ACHN (cell line): ENCODE measurements at regions not wholly inside any gene's neighbourhood (a gene's known extent, or its start where the extent isn't known, plus 50 kb on each side); places are given as distances from the start of the nearest gene placed in this dataset.

Experiments
- DNase-seq: peaks from one replicate; pipeline ENCODE4 v3.0.0-alpha.2; 2015
- in situ Hi-C: cut with HindIII; loops from 2 replicates; pipeline ENCODE4 v1.10.0; 2017; ENCODE audit warnings: low sequenced_read_pairs, low pct_ligation_motif_present, low pct_unique_long_range_greater_than_20kb

- no peak for DNase-seq
- in situ Hi-C loops = no loop called here
These were observed 176.1 kb downstream of the TMEM18 start for GRCh38 chr2:501130-501529.

GRCh38 chr2:499726-500125 lies 177.5 kb downstream of the TMEM18 start:
- in situ Hi-C loops = no loop called here
- DNase-seq = no peak

GRCh38 chr2:498493-499178 lies 178.6 kb downstream of the TMEM18 start:
- no peak for DNase-seq
- in situ Hi-C loops = no loop called here

GRCh38 chr2:497770-498492 lies 179.3 kb downstream of the TMEM18 start:
- no peak for DNase-seq
- in situ Hi-C loops = no loop called here

- no peak for DNase-seq
- in situ Hi-C loops = no loop called here
These were observed 180.5 kb downstream of the TMEM18 start for GRCh38 chr2:496729-497128.

- no peak for DNase-seq
- in situ Hi-C loops = no loop called here
These were observed 181.4 kb downstream of the TMEM18 start for GRCh38 chr2:495745-496275.

- in situ Hi-C loops = no loop called here
- DNase-seq = no peak
These were observed 182.4 kb downstream of the TMEM18 start for GRCh38 chr2:494853-495252.

GRCh38 chr2:493228-493627 lies 184.0 kb downstream of the TMEM18 start:
- in situ Hi-C loops = no loop called here
- DNase-seq = no peak

GRCh38 chr2:492178-492577 lies 185.0 kb downstream of the TMEM18 start:
- DNase-seq = no peak
- in situ Hi-C loops = no loop called here

GRCh38 chr2:489838-490237 lies 187.4 kb downstream of the TMEM18 start:
- no peak for DNase-seq
- in situ Hi-C loops = no loop called here

- DNase-seq = no peak
- in situ Hi-C loops = no loop called here
These were observed 188.1 kb downstream of the TMEM18 start for GRCh38 chr2:489084-489483.

GRCh38 chr2:487186-488079 lies 189.8 kb downstream of the TMEM18 start:
- in situ Hi-C loops = no loop called here
- DNase-seq = no peak

- no peak for DNase-seq
- in situ Hi-C loops = no loop called here
These were observed 190.8 kb downstream of the TMEM18 start for GRCh38 chr2:486371-486770.

GRCh38 chr2:481388-481787 lies 193.5 kb upstream of the ALKAL2 start:
- DNase-seq = no peak
- in situ Hi-C loops = no loop called here

- peak; percentile 33 for DNase-seq
- in situ Hi-C loops = no loop called here
These were observed 191.7 kb upstream of the ALKAL2 start for GRCh38 chr2:479490-480176.

- in situ Hi-C loops = no loop called here
- DNase-seq = no peak
These were observed 191.1 kb upstream of the ALKAL2 start for GRCh38 chr2:479031-479430.

GRCh38 chr2:471560-471959 lies 183.7 kb upstream of the ALKAL2 start:
- DNase-seq = no peak
- in situ Hi-C loops = no loop called here

- DNase-seq = no peak
- in situ Hi-C loops = no loop called here
These were observed 181.6 kb upstream of the ALKAL2 start for GRCh38 chr2:469514-469913.
